SK-N-SH (cell line): ENCODE measurements at regions not wholly inside any gene's neighbourhood (a gene's known extent, or its start where the extent isn't known, plus 50 kb on each side); places are given as distances from the start of the nearest gene placed in this dataset.

Experiments
- CTCF ChIA-PET: fragments of 300-600, 350-600 bp; formaldehyde crosslinking; extraction: SDS; loops from one replicate; lab custom pipeline; 2021; lab: Yijun Ruan, JAX
- POLR2A ChIA-PET: fragments of 350-600 bp; sonication (Branson Sonifier 250); formaldehyde crosslinking; extraction: SDS; loops from one replicate; lab custom pipeline; 2020; ENCODE audit warnings: antibody characterized with exemption, inconsistent platforms; lab: Yijun Ruan, JAX
- DNase-seq: peaks from one replicate; pipeline ENCODE4 v3.0.0; 2012
- H2AFZ ChIP-seq: fragments of 200-600 bp; sonication (generic); 2 replicates; pipeline ENCODE4 v1.8.1; 2016; ENCODE audit warnings: antibody characterized with exemption, mild to moderate bottlenecking, low read depth
- H3F3A ChIP-seq: fragments of 200-600 bp; sonication (generic); replicated peaks from 2 replicates; pipeline ENCODE3; 2016; ENCODE audit warnings: antibody characterized with exemption, mild to moderate bottlenecking; ENCODE audit not compliant: insufficient read depth
- H3K27ac ChIP-seq, 2 experiments: fragments of 200-500 bp in 1 of 2; fragments of 200-600 bp in 1 of 2; sonication (Bioruptor generic) in 1 of 2; sonication (generic), shearing (Covaris generic) in 1 of 2; 2 replicates each; pipeline versions ENCODE4 v1.5.1 to v1.6.1; 2014 to 2016; ENCODE audit warnings: low read depth in 2 of 2, inconsistent platforms in 1 of 2, low read length in 1 of 2, mild to moderate bottlenecking in 1 of 2, mixed read lengths in 1 of 2
- H3K27me3 ChIP-seq: fragments of 200-600 bp; sonication (generic), shearing (Covaris generic); 2 replicates; pipeline ENCODE4 v1.6.1; 2016; ENCODE audit warnings: mixed run types; ENCODE audit not compliant: insufficient read depth
- H3K36me3 ChIP-seq, 2 experiments: fragments of 200-500 bp in 1 of 2; fragments of 200-600 bp in 1 of 2; sonication (Bioruptor generic) in 1 of 2; sonication (generic) in 1 of 2; replicated peaks in 1 of 2; 2 replicates each; pipeline versions ENCODE3 to v1.5.1; 2014 to 2016; ENCODE audit warnings: low read length in 1 of 2, mild to moderate bottlenecking in 1 of 2; ENCODE audit not compliant: insufficient read depth in 2 of 2, control insufficient read depth in 1 of 2
- H3K4me1 ChIP-seq, 2 experiments: fragments of 200-500 bp in 1 of 2; fragments of 200-600 bp in 1 of 2; sonication (Bioruptor generic) in 1 of 2; sonication (generic), shearing (Covaris generic) in 1 of 2; 2 replicates each; pipeline versions ENCODE4 v1.5.1 to v1.6.1; 2014 to 2016; ENCODE audit warnings: low read depth in 1 of 2, low read length in 1 of 2, mixed run types in 1 of 2; ENCODE audit not compliant: insufficient read depth in 2 of 2, control insufficient read depth in 1 of 2
- H3K4me2 ChIP-seq: fragments of 200-600 bp; sonication (generic), shearing (Covaris generic); 2 replicates; pipeline ENCODE4 v1.6.1; 2017; ENCODE audit warnings: mixed run types
- H3K4me3 ChIP-seq, 2 experiments: fragments of 200-500 bp in 1 of 2; fragments of 200-600 bp in 1 of 2; sonication (Bioruptor generic) in 1 of 2; sonication (generic), shearing (Covaris generic) in 1 of 2; 2 replicates each; pipeline versions ENCODE4 v1.5.1 to v1.8.1; 2014 to 2016; ENCODE audit warnings: low read depth in 2 of 2, inconsistent platforms in 1 of 2, low read length in 1 of 2, mild to moderate bottlenecking in 1 of 2, mixed read lengths in 1 of 2, moderate library complexity in 1 of 2
- H3K79me2 ChIP-seq: fragments of 200-600 bp; sonication (generic); 2 replicates; pipeline ENCODE4 v1.8.1; 2017; ENCODE audit warnings: mild to moderate bottlenecking; ENCODE audit not compliant: insufficient read depth
- H3K9ac ChIP-seq: fragments of 200-600 bp; sonication (generic); 2 replicates; pipeline ENCODE4 v1.6.1; 2017; ENCODE audit warnings: mixed run types
- H3K9me2 ChIP-seq: fragments of 200-600 bp; sonication (generic); 2 replicates; pipeline ENCODE4 v1.6.1; 2017; ENCODE audit warnings: mixed run types
- H3K9me3 ChIP-seq: fragments of 200-600 bp; sonication (generic); 2 replicates; pipeline ENCODE4 v1.6.1; 2017; ENCODE audit warnings: mixed run types, mild to moderate bottlenecking, moderate library complexity
- H4K20me1 ChIP-seq: fragments of 200-600 bp; sonication (generic); 2 replicates; pipeline ENCODE4 v1.6.1; 2017; ENCODE audit warnings: mild to moderate bottlenecking, mixed run types; ENCODE audit not compliant: insufficient read depth
- ELF1 ChIP-seq: IDR thresholded peaks from 2 replicates; pipeline ENCODE4 v1.4.0; 2012
- FOSL2 ChIP-seq: IDR thresholded peaks from 2 replicates; pipeline ENCODE4 v1.4.0; 2012; ENCODE audit warnings: low read depth, mild to moderate bottlenecking, moderate library complexity, borderline replicate concordance
- FOXJ3 ChIP-seq: sonication (generic); formaldehyde crosslinking; IDR thresholded peaks from 2 replicates; pipeline ENCODE4 v1.5.1; 2020; ENCODE audit warnings: mild to moderate bottlenecking, missing genetic modification reagents
- FOXM1 ChIP-seq: IDR thresholded peaks from 2 replicates; pipeline ENCODE4 v1.4.0; 2012; ENCODE audit warnings: low read depth, mild to moderate bottlenecking
- GABPA ChIP-seq: IDR thresholded peaks from 2 replicates; pipeline ENCODE4 v1.4.0; 2012; ENCODE audit warnings: low read depth, mild to moderate bottlenecking
- MEF2A ChIP-seq: IDR thresholded peaks from 2 replicates; pipeline ENCODE4 v1.4.0; 2012; ENCODE audit warnings: low read depth, borderline replicate concordance
- NFIC ChIP-seq: IDR thresholded peaks from 2 replicates; pipeline ENCODE4 v1.4.0; 2012; ENCODE audit warnings: borderline replicate concordance
- NRF1 ChIP-seq: IDR thresholded peaks from 2 replicates; pipeline ENCODE4 v1.6.1; 2012; ENCODE audit warnings: low read depth, mild to moderate bottlenecking, low read length
- RFX5 ChIP-seq: IDR thresholded peaks from 2 replicates; pipeline ENCODE4 v1.6.1; 2012; ENCODE audit warnings: mild to moderate bottlenecking, improper control_type of control experiment, low read length
- RXRA ChIP-seq: IDR thresholded peaks from 2 replicates; pipeline ENCODE4 v1.4.0; 2012; ENCODE audit warnings: low read depth, mild to moderate bottlenecking, borderline replicate concordance
- SIN3A ChIP-seq: IDR thresholded peaks from 2 replicates; pipeline ENCODE4 v1.6.1; 2012; ENCODE audit warnings: low read depth, mild to moderate bottlenecking, low read length, moderate library complexity, borderline replicate concordance
- SMC3 ChIP-seq: IDR thresholded peaks from 2 replicates; pipeline ENCODE4 v1.6.1; 2012; ENCODE audit warnings: low read depth, low read length, improper control_type of control experiment
- TAF1 ChIP-seq: IDR thresholded peaks from 2 replicates; pipeline ENCODE4 v1.6.1; 2012; ENCODE audit warnings: low read depth, mild to moderate bottlenecking, low read length, moderate library complexity, borderline replicate concordance
- TEAD4 ChIP-seq: IDR thresholded peaks from 2 replicates; pipeline ENCODE4 v1.4.0; 2012; ENCODE audit warnings: mild to moderate bottlenecking, borderline replicate concordance; ENCODE audit not compliant: insufficient read depth
- YY1 ChIP-seq: IDR thresholded peaks from 2 replicates; pipeline ENCODE4 v1.4.0; 2012; ENCODE audit warnings: low read depth, mild to moderate bottlenecking
- whole genome bisulfite sequencing: methylation state at CpG from one replicate; pipeline ENCODE4 v1.1.6; 2017; ENCODE audit warnings: low lambda C conversion rate; 5-methylcytosine and 5-hydroxymethylcytosine counted together
- TF ChIP-seq, protein P1 (sequence below): IDR thresholded peaks from 2 replicates; pipeline ENCODE4 v1.4.0; 2012; ENCODE audit warnings: low read depth, borderline replicate concordance
- TF ChIP-seq, protein P2 (sequence below): IDR thresholded peaks from 2 replicates; pipeline ENCODE4; 2012
- TF ChIP-seq, protein P3 (sequence below): fragments of 150-350 bp; IDR thresholded peaks from 2 replicates; pipeline ENCODE4 v1.6.1; 2017; ENCODE audit warnings: antibody characterized with exemption, low read length, low read depth, borderline replicate concordance

DNA sequence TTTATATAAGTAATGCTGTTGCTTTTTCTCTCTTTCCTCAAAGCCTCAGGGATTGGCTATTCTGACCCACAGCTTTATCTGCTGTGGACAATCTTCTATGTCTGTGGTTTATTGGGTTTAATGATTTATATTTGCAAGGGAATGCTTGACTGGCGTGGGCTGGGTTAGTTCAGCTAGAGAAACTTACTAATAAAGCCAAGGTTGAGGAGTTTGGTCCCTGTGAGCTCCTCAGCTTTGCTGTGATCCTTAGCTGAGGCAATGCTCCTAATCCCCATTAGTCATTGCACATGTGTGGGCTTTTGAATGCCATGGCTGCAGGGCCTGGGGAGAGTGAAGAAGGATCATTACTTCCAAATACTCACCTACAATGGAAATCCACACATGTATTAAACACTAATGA is 179.3 kb downstream of the ZNF326 start (continued):
- TF ChIP-seq, protein P1, sequence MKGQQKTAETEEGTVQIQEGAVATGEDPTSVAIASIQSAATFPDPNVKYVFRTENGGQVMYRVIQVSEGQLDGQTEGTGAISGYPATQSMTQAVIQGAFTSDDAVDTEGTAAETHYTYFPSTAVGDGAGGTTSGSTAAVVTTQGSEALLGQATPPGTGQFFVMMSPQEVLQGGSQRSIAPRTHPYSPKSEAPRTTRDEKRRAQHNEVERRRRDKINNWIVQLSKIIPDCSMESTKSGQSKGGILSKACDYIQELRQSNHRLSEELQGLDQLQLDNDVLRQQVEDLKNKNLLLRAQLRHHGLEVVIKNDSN = no peak
- no peak for TF ChIP-seq NFIC
- TF ChIP-seq NRF1 = no peak
- TF ChIP-seq TAF1 = no peak
- TF ChIP-seq TEAD4 = no peak

DNA sequence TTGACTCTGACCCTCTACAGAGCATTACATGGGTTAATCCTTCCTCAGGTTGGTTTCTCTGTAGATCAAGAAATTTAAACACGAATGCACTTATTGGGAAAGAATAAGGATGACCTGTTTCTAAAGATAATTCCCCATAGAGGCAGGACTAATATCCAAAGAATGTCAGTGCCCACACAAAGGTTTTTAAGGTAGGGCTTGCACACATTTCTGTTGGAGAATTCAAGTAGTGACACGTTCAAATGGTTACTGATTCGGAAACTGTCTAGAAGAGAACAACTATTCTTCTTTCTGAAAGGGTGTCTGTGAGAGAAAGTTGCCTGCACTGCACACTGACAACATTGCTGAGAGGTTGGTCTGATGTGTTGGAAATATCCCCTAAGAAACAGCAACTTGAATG is 167.3 kb downstream of the ZNF326 start:
- H3K9me2 ChIP-seq = no peaks in the 10 kb centered on the region
- H3K4me2 ChIP-seq = no peak overlapping the region
- no peaks in the 10 kb centered on the region for H3K36me3 ChIP-seq
- H3K4me1 ChIP-seq = no peaks in the 10 kb centered on the region
- no peak overlapping the region for H3K9ac ChIP-seq
- H3F3A ChIP-seq = no peaks in the 10 kb centered on the region
- ChIA-PET POLR2A (no interaction called here), CTCF (no interaction called here)
- TF ChIP-seq RXRA = no peak
- no peak for TF ChIP-seq SIN3A
- no peak for TF ChIP-seq YY1
- no peak for TF ChIP-seq FOXJ3 (CRISPR knock-in tag)
- no peak for TF ChIP-seq GABPA
- TF ChIP-seq FOXM1 = no peak
- TF ChIP-seq, protein P2, sequence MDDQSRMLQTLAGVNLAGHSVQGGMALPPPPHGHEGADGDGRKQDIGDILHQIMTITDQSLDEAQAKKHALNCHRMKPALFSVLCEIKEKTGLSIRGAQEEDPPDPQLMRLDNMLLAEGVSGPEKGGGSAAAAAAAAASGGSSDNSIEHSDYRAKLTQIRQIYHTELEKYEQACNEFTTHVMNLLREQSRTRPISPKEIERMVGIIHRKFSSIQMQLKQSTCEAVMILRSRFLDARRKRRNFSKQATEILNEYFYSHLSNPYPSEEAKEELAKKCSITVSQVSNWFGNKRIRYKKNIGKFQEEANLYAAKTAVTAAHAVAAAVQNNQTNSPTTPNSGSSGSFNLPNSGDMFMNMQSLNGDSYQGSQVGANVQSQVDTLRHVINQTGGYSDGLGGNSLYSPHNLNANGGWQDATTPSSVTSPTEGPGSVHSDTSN = no peak
- TF ChIP-seq, protein P1 = no peak
- TF ChIP-seq FOSL2 = no peak
- TF ChIP-seq NRF1 = no peak
- no peak for TF ChIP-seq TEAD4
- TF ChIP-seq SMC3 = no peak
- TF ChIP-seq MEF2A = no peak
- TF ChIP-seq, protein P3, sequence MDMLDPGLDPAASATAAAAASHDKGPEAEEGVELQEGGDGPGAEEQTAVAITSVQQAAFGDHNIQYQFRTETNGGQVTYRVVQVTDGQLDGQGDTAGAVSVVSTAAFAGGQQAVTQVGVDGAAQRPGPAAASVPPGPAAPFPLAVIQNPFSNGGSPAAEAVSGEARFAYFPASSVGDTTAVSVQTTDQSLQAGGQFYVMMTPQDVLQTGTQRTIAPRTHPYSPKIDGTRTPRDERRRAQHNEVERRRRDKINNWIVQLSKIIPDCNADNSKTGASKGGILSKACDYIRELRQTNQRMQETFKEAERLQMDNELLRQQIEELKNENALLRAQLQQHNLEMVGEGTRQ = no peak
- TF ChIP-seq ELF1 = no peak
- no peak for TF ChIP-seq RFX5
- H3K4me3 ChIP-seq = no peak overlapping the region
- H3K9me3 ChIP-seq = no peaks in the 10 kb centered on the region
- H2AFZ ChIP-seq = no peak overlapping the region
- H3K79me2 ChIP-seq = no peaks in the 10 kb centered on the region
- H4K20me1 ChIP-seq = no peaks in the 10 kb centered on the region
- H3K27me3 ChIP-seq = peaks cover 5% of the 10 kb centered on the region; the same call in 1 of the 2 replicates
- WGBS = 1% methylated on average over 3 of the region's 3 CpGs
- no peak for DNase-seq
- H3K27ac ChIP-seq = no peak overlapping the region
